Choroid plexus epithelial cell (primary cell): ENCODE measurements at regions not wholly inside any gene's neighbourhood (a gene's known extent, or its start where the extent isn't known, plus 50 kb on each side); places are given as distances from the start of the nearest gene placed in this dataset.

Experiments
- DNase-seq: peaks from one replicate; pipeline ENCODE4 v3.0.0-alpha.2; 2010; ENCODE audit warnings: low read depth
- H3K4me3 ChIP-seq: 2 replicates; pipeline ENCODE4 v1.5.1; 2011; ENCODE audit warnings: low read depth, mild to moderate bottlenecking, control low read depth, low read length, moderate library complexity
- CTCF ChIP-seq: conservative IDR thresholded peaks from 2 replicates; pipeline ENCODE4 v1.5.1; 2011; ENCODE audit warnings: low read depth, mild to moderate bottlenecking, control low read depth, inconsistent platforms, low read length, moderate library complexity

- no peak for TF ChIP-seq CTCF
- no peak overlapping the region for H3K4me3 ChIP-seq
- no peak for DNase-seq
These were observed 75.6 kb upstream of the MGMT start for GRCh38 chr10:129391464-129391863.

- TF ChIP-seq CTCF, result no peak
- no peak overlapping the region for H3K4me3 ChIP-seq
- DNase-seq, result no peak
These were observed 74.2 kb upstream of the MGMT start for GRCh38 chr10:129392855-129393254.

GRCh38 chr10:129393812-129394211 lies 73.2 kb upstream of the MGMT start:
- TF ChIP-seq CTCF, result no peak
- DNase-seq, result no peak
- no peak overlapping the region for H3K4me3 ChIP-seq

GRCh38 chr10:129394518-129395328 lies 72.3 kb upstream of the MGMT start:
- DNase-seq, result no peak
- no peak for TF ChIP-seq CTCF

GRCh38 chr10:129396021-129396722 lies 70.9 kb upstream of the MGMT start:
- no peak overlapping the region for H3K4me3 ChIP-seq
- TF ChIP-seq CTCF, result no peak
- DNase-seq, result no peak

More at GRCh38 chr10:129394518-129395328, 72.3 kb upstream of the MGMT start:
- H3K4me3 ChIP-seq, result no peak overlapping the region

- no peak overlapping the region for H3K4me3 ChIP-seq
These were observed 69.7 kb upstream of the MGMT start for GRCh38 chr10:129397198-129397974.

More at GRCh38 chr10:129397198-129397974, 69.7 kb upstream of the MGMT start:
- no peak for DNase-seq
- no peak for TF ChIP-seq CTCF
